ENCODE measurements at regions not wholly inside any gene's neighbourhood (a gene's known extent, or its start where the extent isn't known, plus 50 kb on each side); places are given as distances from the start of the nearest gene placed in this dataset.

DNA sequence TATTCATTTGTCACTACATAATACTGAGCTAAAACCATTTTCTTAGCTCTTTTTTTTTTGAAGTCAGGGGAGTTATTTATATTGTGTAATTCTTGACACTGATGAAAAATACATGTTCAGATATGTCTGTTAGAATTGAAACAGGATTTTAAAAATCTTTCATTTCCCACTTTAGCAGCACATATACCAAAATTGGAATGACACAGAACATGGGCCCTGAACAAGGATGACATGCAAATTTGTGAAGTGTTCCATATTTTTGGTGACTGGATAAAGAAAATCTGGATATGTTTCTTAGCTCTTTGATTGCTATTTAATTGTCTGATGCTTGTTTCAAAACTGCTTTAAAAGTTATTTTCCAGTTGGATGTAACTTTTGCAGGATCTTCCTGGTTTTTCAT lies 1963.9 kb upstream of the LRRTM1 start:
- Histone ChIP-seq H3K9me3 (replicated peaks; ENCODE audit: insufficient read depth, low read length) (no peaks in the 10 kb centered on the region), H2AFZ (ENCODE audit: low read length) (no peak overlapping the region), H3K9me2 (replicated peaks; ENCODE audit: insufficient read depth, low read length) (no peaks in the 10 kb centered on the region), H3K27ac (ENCODE audit: low read length) (no peak overlapping the region), H3K4me3 (ENCODE audit: low read length) (no peak overlapping the region), H3F3A (ENCODE audit: insufficient read depth, low read length) (no peaks in the 10 kb centered on the region), H3K4me2 (ENCODE audit: low read depth, low read length) (no peak overlapping the region), H3K4me1 (ENCODE audit: low read length) (no peaks in the 10 kb centered on the region), H3K9ac (ENCODE audit: low read length) (no peak overlapping the region), H4K20me1 (ENCODE audit: insufficient read depth, low read length) (no peaks in the 10 kb centered on the region), H3K36me3 (replicated peaks; ENCODE audit: insufficient read depth, low read length) (no peaks in the 10 kb centered on the region), H3K27me3 (replicated peaks; ENCODE audit: insufficient read depth, low read length) (no peaks in the 10 kb centered on the region), H3K79me2 (ENCODE audit: low read length) (no peaks in the 10 kb centered on the region)
- DNase-seq = no peak
- TF ChIP-seq, protein P1, sequence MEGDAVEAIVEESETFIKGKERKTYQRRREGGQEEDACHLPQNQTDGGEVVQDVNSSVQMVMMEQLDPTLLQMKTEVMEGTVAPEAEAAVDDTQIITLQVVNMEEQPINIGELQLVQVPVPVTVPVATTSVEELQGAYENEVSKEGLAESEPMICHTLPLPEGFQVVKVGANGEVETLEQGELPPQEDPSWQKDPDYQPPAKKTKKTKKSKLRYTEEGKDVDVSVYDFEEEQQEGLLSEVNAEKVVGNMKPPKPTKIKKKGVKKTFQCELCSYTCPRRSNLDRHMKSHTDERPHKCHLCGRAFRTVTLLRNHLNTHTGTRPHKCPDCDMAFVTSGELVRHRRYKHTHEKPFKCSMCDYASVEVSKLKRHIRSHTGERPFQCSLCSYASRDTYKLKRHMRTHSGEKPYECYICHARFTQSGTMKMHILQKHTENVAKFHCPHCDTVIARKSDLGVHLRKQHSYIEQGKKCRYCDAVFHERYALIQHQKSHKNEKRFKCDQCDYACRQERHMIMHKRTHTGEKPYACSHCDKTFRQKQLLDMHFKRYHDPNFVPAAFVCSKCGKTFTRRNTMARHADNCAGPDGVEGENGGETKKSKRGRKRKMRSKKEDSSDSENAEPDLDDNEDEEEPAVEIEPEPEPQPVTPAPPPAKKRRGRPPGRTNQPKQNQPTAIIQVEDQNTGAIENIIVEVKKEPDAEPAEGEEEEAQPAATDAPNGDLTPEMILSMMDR (IDR thresholded peaks at IDR 0.05; ENCODE audit: low read length) = no peak
- no peak for TF ChIP-seq EZH2phosphoT487 (IDR thresholded peaks at IDR 0.05; ENCODE audit: low read length)
- TF ChIP-seq EZH2 (optimal IDR thresholded peaks at IDR 0.05; ENCODE audit: low read depth, low read length) = no peak

DNA sequence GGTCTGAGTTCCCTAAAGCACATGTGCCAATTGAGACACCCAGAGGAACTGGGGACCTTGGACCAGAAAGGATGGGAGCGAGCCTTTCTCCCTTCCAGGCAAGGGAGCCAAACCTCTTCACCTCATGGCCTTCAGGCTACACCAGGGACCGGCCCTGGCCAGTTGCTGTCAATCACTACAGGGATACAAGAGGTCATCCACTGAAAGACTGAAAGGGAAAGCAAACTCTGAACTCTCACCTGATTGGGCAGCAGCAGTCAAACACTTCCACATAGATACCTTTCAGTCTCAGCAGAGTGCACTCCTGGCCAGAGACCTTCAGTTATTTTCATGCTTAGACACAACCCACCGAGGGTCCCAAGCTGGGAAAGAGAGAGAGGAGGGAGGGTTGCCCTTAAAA lies 1956.0 kb upstream of the LRRTM1 start:
- Histone ChIP-seq H3K27ac (ENCODE audit: low read length) (no peak overlapping the region), H2AFZ (ENCODE audit: low read length) (no peak overlapping the region), H3K4me1 (ENCODE audit: low read length) (no peaks in the 10 kb centered on the region), H3F3A (ENCODE audit: insufficient read depth, low read length) (no peaks in the 10 kb centered on the region), H3K4me2 (ENCODE audit: low read depth, low read length) (no peak overlapping the region), H3K9me2 (replicated peaks; ENCODE audit: insufficient read depth, low read length) (no peaks in the 10 kb centered on the region), H4K20me1 (ENCODE audit: insufficient read depth, low read length) (no peaks in the 10 kb centered on the region), H3K36me3 (replicated peaks; ENCODE audit: insufficient read depth, low read length) (no peaks in the 10 kb centered on the region), H3K9ac (ENCODE audit: low read length) (no peak overlapping the region), H3K4me3 (ENCODE audit: low read length) (no peak overlapping the region), H3K79me2 (ENCODE audit: low read length) (no peaks in the 10 kb centered on the region), H3K27me3 (replicated peaks; ENCODE audit: insufficient read depth, low read length) (no peaks in the 10 kb centered on the region), H3K9me3 (replicated peaks; ENCODE audit: insufficient read depth, low read length) (no peaks in the 10 kb centered on the region)
- TF ChIP-seq, protein P1 (IDR thresholded peaks at IDR 0.05; ENCODE audit: low read length) = no peak
- TF ChIP-seq EZH2 (optimal IDR thresholded peaks at IDR 0.05; ENCODE audit: low read depth, low read length) (no peak), EZH2phosphoT487 (IDR thresholded peaks at IDR 0.05; ENCODE audit: low read length) (no peak)
- no peak for DNase-seq

DNA sequence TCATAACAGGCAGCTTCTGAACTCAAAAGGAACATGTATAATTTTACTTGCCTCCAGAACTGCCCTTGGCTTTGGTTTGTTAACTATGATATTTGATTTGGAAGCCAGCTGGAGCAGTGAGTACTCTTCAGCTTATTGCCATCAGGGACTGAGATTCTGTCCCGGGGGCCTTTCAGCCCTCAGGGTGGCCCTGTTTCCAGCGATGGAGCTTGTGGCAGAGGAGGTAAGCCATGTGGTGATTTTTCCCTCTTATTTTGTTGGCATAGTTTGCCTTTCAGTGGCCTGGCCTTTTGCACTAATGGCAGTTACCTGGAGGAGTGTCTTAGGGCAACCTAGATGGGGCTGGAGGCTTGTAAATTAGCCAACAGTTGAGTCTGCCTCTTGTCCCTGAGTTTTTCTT lies 1955.0 kb upstream of the LRRTM1 start:
- no peak for TF ChIP-seq EZH2phosphoT487 (IDR thresholded peaks at IDR 0.05; ENCODE audit: low read length)
- Histone ChIP-seq H3K36me3 (replicated peaks; ENCODE audit: insufficient read depth, low read length) (no peaks in the 10 kb centered on the region), H3K27me3 (replicated peaks; ENCODE audit: insufficient read depth, low read length) (no peaks in the 10 kb centered on the region), H3K4me1 (ENCODE audit: low read length) (no peaks in the 10 kb centered on the region), H2AFZ (ENCODE audit: low read length) (no peak overlapping the region), H4K20me1 (ENCODE audit: insufficient read depth, low read length) (no peaks in the 10 kb centered on the region), H3K9me3 (replicated peaks; ENCODE audit: insufficient read depth, low read length) (no peaks in the 10 kb centered on the region), H3K4me2 (ENCODE audit: low read depth, low read length) (no peak overlapping the region), H3K27ac (ENCODE audit: low read length) (no peak overlapping the region), H3K9ac (ENCODE audit: low read length) (no peak overlapping the region), H3K4me3 (ENCODE audit: low read length) (no peak overlapping the region), H3K79me2 (ENCODE audit: low read length) (no peaks in the 10 kb centered on the region), H3K9me2 (replicated peaks; ENCODE audit: insufficient read depth, low read length) (no peaks in the 10 kb centered on the region), H3F3A (ENCODE audit: insufficient read depth, low read length) (no peaks in the 10 kb centered on the region)
- no peak for DNase-seq

DNA sequence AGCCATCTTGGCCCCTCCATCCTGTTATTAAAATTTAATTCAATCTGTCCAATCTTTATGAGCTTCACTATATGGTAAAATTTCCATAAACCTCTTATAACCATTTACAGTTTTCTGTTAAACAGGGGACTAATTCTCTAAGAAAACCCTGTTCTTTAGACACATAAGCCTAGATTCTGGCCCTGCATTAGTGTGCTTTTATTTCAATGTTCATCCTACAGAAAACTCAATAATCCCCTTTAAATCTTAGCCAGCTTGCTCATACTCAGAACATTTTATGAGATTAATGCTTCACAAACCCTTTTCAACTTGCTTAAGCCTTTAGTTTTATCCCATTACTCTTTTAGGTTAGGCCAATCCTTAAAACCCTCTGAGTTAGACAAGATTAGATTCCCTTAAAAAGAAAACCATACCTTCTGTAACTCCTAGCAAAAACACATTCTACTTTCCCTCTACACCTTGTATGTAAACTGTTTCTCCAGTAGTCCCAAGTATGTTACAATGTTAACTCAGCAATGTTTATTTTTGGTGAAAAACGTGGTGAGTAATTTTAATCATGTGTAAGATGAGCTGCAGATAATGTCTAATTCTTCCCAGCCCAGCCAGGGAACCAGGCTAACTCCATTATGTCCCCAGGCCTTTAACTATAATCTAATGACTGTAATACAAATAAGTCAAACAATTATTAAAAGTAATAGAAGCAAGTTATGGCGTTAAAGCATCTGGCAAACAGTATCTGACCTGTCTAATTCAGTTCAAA lies 1953.4 kb upstream of the LRRTM1 start:
- no peaks in the 10 kb centered on the region for H3K36me3 ChIP-seq (replicated peaks; ENCODE audit: insufficient read depth, low read length)
- H3K27me3 ChIP-seq (replicated peaks; ENCODE audit: insufficient read depth, low read length) = no peaks in the 10 kb centered on the region
- H3K4me1 ChIP-seq (ENCODE audit: low read length) = no peaks in the 10 kb centered on the region
- TF ChIP-seq EZH2phosphoT487 (IDR thresholded peaks at IDR 0.05; ENCODE audit: low read length) = no peak
- TF ChIP-seq, protein P1 (IDR thresholded peaks at IDR 0.05; ENCODE audit: low read length) = no peak
- H3K9me3 ChIP-seq (replicated peaks; ENCODE audit: insufficient read depth, low read length) = no peaks in the 10 kb centered on the region
- H3K9me2 ChIP-seq (replicated peaks; ENCODE audit: insufficient read depth, low read length) = no peaks in the 10 kb centered on the region
- no peak overlapping the region for H3K27ac ChIP-seq (ENCODE audit: low read length)
- no peak overlapping the region for H3K4me2 ChIP-seq (ENCODE audit: low read depth, low read length)
- H3K9ac ChIP-seq (ENCODE audit: low read length) = no peak overlapping the region
- no peak overlapping the region for H2AFZ ChIP-seq (ENCODE audit: low read length)
- H3F3A ChIP-seq (ENCODE audit: insufficient read depth, low read length) = no peaks in the 10 kb centered on the region
- no peak for DNase-seq
- no peaks in the 10 kb centered on the region for H4K20me1 ChIP-seq (ENCODE audit: insufficient read depth, low read length)
- no peak overlapping the region for H3K4me3 ChIP-seq (ENCODE audit: low read length)
- H3K79me2 ChIP-seq (ENCODE audit: low read length) = no peaks in the 10 kb centered on the region
